HCEC 1CT (cell line): ENCODE measurements at regions not wholly inside any gene's neighbourhood (a gene's known extent, or its start where the extent isn't known, plus 50 kb on each side); places are given as distances from the start of the nearest gene placed in this dataset.
A peak's percentile ranks its signal among the peaks of the same experiment; 100 is the strongest.
"Not testable (repeated sequence)": the region's sequence is repeated elsewhere in the genome, so short reads cannot be mapped to it uniquely, and the experiment has no call there.

ENCODE experiments used
- DNase-seq: peaks from one replicate; pipeline ENCODE4 v3.0.0-alpha.2; 2017

GRCh38 chr5:121503111-121503840 lies 348.4 kb upstream of the FTMT start:
- no peak for DNase-seq

GRCh38 chr5:121516997-121517396 lies 334.7 kb upstream of the FTMT start:
- DNase-seq, result no peak

GRCh38 chr5:121525706-121526105 lies 326.0 kb upstream of the FTMT start:
- DNase-seq, result peak; percentile 18

GRCh38 chr5:121526908-121527307 lies 324.8 kb upstream of the FTMT start:
- no peak for DNase-seq

GRCh38 chr5:121533814-121534213 lies 317.9 kb upstream of the FTMT start:
- DNase-seq, result no peak

- no peak for DNase-seq
Measured at GRCh38 chr5:121550989-121551388, 300.7 kb upstream of the FTMT start.

- DNase-seq, result no peak
Measured at GRCh38 chr5:121559832-121560231, 291.9 kb upstream of the FTMT start.

GRCh38 chr5:121572061-121572460 lies 279.6 kb upstream of the FTMT start:
- DNase-seq, result no peak

GRCh38 chr5:121573721-121574382 lies 277.8 kb upstream of the FTMT start:
- no peak for DNase-seq

- no peak for DNase-seq
Measured at GRCh38 chr5:121581588-121581987, 270.1 kb upstream of the FTMT start.

GRCh38 chr5:121596882-121597281 lies 254.8 kb upstream of the FTMT start:
- no peak for DNase-seq

- no peak for DNase-seq
Measured at GRCh38 chr5:121608826-121609225, 242.9 kb upstream of the FTMT start.

GRCh38 chr5:121624035-121624434 lies 227.6 kb upstream of the FTMT start:
- no peak for DNase-seq

GRCh38 chr5:121628783-121629182 lies 222.9 kb upstream of the FTMT start:
- DNase-seq, result no peak

- no peak for DNase-seq
Measured at GRCh38 chr5:121630402-121630801, 221.3 kb upstream of the FTMT start.

- no peak for DNase-seq
Measured at GRCh38 chr5:121634946-121635345, 216.7 kb upstream of the FTMT start.

GRCh38 chr5:121638126-121638525 lies 213.6 kb upstream of the FTMT start:
- DNase-seq, result no peak

GRCh38 chr5:121640298-121640697 lies 211.4 kb upstream of the FTMT start:
- no peak for DNase-seq

- DNase-seq, result no peak
Measured at GRCh38 chr5:121658221-121658620, 193.5 kb upstream of the FTMT start.

GRCh38 chr5:121660142-121660541 lies 191.5 kb upstream of the FTMT start:
- no peak for DNase-seq

GRCh38 chr5:121665542-121665941 lies 186.1 kb upstream of the FTMT start:
- not testable (repeated sequence) for DNase-seq

GRCh38 chr5:121667292-121667691 lies 184.4 kb upstream of the FTMT start:
- no peak for DNase-seq

GRCh38 chr5:121668635-121669034 lies 183.0 kb upstream of the FTMT start:
- DNase-seq, result peak; percentile 44

GRCh38 chr5:121671624-121672023 lies 180.1 kb upstream of the FTMT start:
- no peak for DNase-seq

GRCh38 chr5:121675924-121676323 lies 175.8 kb upstream of the FTMT start:
- DNase-seq, result no peak
